Right hindlimb (tissue), 1 donor: ENCODE measurements at regions not wholly inside any gene's neighbourhood (a gene's known extent, or its start where the extent isn't known, plus 50 kb on each side); places are given as distances from the start of the nearest gene placed in this dataset.

Source experiments
- DNase-seq: peaks from one replicate; pipeline ENCODE4 v3.0.0-alpha.2; 2018

GRCh38 chr5:30845194-30845593 is 348.3 kb upstream of the CDH6 start:
- no peak for DNase-seq

- DNase-seq, result no peak
Observed at GRCh38 chr5:30843541-30843940, 349.9 kb upstream of the CDH6 start.

- no peak for DNase-seq
Observed at GRCh38 chr5:30839956-30840355, 353.5 kb upstream of the CDH6 start.

GRCh38 chr5:30838936-30839496 is 354.5 kb upstream of the CDH6 start:
- DNase-seq, result no peak

GRCh38 chr5:30832519-30832918 is 361.0 kb upstream of the CDH6 start:
- DNase-seq, result no peak

GRCh38 chr5:30831605-30832004 is 361.9 kb upstream of the CDH6 start:
- DNase-seq, result no peak

- no peak for DNase-seq
Observed at GRCh38 chr5:30831123-30831522, 362.4 kb upstream of the CDH6 start.

GRCh38 chr5:30811298-30811697 is 382.2 kb upstream of the CDH6 start:
- DNase-seq, result no peak

GRCh38 chr5:30809933-30810332 is 383.6 kb upstream of the CDH6 start:
- DNase-seq, result no peak

- DNase-seq, result no peak
Observed at GRCh38 chr5:30808996-30809395, 384.5 kb upstream of the CDH6 start.

- DNase-seq, result no peak
Observed at GRCh38 chr5:30804739-30805505, 388.6 kb upstream of the CDH6 start.

GRCh38 chr5:30802961-30803705 is 390.4 kb upstream of the CDH6 start:
- no peak for DNase-seq

- no peak for DNase-seq
Observed at GRCh38 chr5:30781643-30782042, 411.8 kb upstream of the CDH6 start.

- no peak for DNase-seq
Observed at GRCh38 chr5:30768056-30768690, 425.3 kb upstream of the CDH6 start.

GRCh38 chr5:30765706-30766105 is 427.8 kb upstream of the CDH6 start:
- DNase-seq, result no peak

- DNase-seq, result no peak
Observed at GRCh38 chr5:30765227-30765626, 428.3 kb upstream of the CDH6 start.

GRCh38 chr5:30764704-30765103 is 428.8 kb upstream of the CDH6 start:
- DNase-seq, result no peak

- no peak for DNase-seq
Observed at GRCh38 chr5:30759731-30760130, 433.8 kb upstream of the CDH6 start.

- no peak for DNase-seq
Observed at GRCh38 chr5:30752015-30752414, 441.5 kb upstream of the CDH6 start.

- no peak for DNase-seq
Observed at GRCh38 chr5:30749971-30750370, 443.5 kb upstream of the CDH6 start.

- DNase-seq, result no peak
Observed at GRCh38 chr5:30747412-30747811, 446.1 kb upstream of the CDH6 start.

- DNase-seq, result no peak
Observed at GRCh38 chr5:30736669-30737068, 456.8 kb upstream of the CDH6 start.

GRCh38 chr5:30734118-30734517 is 459.4 kb upstream of the CDH6 start:
- DNase-seq, result no peak

GRCh38 chr5:30725073-30725472 is 468.4 kb upstream of the CDH6 start:
- DNase-seq, result no peak
